GM19438 (cell line): ENCODE measurements at regions not wholly inside any gene's neighbourhood (a gene's known extent, or its start where the extent isn't known, plus 50 kb on each side); places are given as distances from the start of the nearest gene placed in this dataset.

Experiments used
- ATAC-seq: cut with Tn5 transposase; IDR thresholded peaks from one replicate; pipeline ENCODE4 v1.9.1; 2021; ENCODE audit warnings: low read depth; ENCODE audit not compliant: unreplicated experiment

GRCh38 chr5:129821477-129822131 lies 73.7 kb downstream of the MINAR2 start:
- no peak for ATAC-seq

- no peak for ATAC-seq
Observed at GRCh38 chr5:129830288-129830687, 74.0 kb upstream of the CHSY3 start.

GRCh38 chr5:129836321-129836720 lies 67.9 kb upstream of the CHSY3 start:
- no peak for ATAC-seq

GRCh38 chr5:129844764-129845163 lies 59.5 kb upstream of the CHSY3 start:
- no peak for ATAC-seq

- peak; percentile 91 for ATAC-seq
Observed at GRCh38 chr5:129852747-129853352, 51.4 kb upstream of the CHSY3 start.

- no peak for ATAC-seq
Observed at GRCh38 chr5:129853588-129853987, 50.7 kb upstream of the CHSY3 start.
